NCI-H774 (cell line): ENCODE measurements at regions not wholly inside any gene's neighbourhood (a gene's known extent, or its start where the extent isn't known, plus 50 kb on each side); places are given as distances from the start of the nearest gene placed in this dataset.

Experiments
- DNase-seq: peaks from one replicate; lab custom pipeline; 2025; lab: John Stamatoyannopoulos, UW

GRCh38 chr9:120292606-120293005 is 287.4 kb downstream of the CDK5RAP2 start:
- DNase-seq = no peak

GRCh38 chr9:120291050-120291449 is 288.9 kb downstream of the CDK5RAP2 start:
- no peak for DNase-seq

DNA sequence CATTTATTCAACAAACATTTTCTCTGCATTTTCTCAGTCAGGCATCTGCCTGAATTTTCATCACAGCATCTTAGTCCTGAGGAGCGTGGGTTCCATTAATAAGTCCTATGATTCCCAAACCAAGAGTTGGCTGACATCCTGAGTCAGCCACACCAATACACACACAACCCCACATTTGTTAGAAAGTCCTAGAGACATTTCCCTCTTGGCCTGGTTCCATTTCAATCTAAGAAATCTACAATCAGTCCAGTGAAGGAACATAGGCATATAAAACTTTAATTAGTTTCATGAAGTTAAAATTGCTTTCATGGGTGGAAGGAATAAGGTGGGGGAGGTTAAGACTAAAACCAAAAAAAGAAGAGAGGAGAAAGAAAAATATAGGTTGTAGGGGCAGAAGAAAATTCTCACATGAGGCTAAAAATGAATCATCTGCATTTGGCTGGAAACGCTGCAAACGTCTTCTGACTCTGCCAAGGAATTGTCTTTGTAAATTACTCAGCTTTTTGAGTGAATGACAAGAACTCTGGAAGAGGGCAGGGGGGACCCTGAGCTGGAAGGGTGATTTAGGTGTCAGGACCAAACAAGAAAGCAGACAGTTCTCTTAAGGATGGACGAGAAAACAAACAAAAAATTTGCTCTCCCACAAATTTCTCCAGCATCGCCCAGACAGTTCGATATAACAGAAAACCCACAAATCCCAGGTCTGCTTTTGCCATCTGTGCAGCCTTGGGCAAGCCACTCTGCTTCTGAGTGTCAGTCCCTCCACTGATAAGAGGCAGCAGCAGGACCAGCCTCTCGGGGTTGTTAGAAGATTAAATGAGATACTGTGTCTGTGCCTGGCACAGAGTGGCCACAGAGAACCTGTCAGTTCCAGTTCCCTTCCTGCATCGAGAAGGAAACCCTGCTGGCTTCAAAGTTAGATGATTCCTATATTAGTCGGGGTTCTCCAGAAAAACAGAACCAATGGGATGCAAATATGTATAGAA is 289.7 kb downstream of the CDK5RAP2 start:
- DNase-seq = no peak

GRCh38 chr9:120289098-120289497 is 290.9 kb downstream of the CDK5RAP2 start:
- DNase-seq = no peak

DNA sequence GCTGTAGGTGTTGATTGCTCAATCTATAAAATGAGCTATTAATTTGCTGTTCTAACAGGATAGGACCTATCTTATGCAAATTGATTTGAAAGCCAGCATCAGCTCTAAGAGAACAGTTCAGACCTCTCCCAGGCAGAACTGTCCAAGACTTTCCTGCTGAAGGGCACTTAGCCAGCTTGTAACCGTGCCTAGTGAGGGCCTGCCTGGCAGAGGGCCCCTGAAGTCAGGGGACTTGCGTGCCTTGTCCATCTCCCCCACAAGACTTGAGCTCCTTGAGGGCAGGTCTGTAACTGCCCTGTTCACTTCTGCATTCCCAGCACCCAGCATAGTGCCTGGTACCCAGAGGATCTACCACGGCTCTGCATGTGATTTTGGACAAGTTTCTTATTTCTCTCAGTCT is 293.4 kb downstream of the CDK5RAP2 start:
- DNase-seq = no peak

- peak; percentile 69 for DNase-seq
Observed at GRCh38 chr9:120284821-120285220, 295.1 kb downstream of the CDK5RAP2 start.

DNA sequence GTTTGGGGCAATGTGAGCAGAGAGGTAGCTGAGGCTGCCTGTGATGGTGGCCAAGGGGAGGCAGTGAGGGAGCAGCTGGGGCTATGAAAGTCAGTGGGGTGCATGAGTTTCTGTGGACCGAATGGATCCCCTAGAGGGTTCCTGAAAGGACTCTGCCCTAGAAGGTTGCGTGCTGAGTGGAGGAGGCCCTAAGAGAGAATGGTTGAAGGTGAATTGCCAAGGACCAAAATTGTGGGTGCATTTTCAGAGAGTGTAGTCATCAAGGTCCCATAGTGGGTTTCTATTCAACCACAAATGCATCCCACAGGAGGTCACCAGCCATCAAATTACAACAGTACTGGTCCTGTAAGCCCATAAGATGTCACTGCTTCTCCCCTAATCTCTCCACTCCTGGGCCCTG is 298.3 kb downstream of the CDK5RAP2 start:
- DNase-seq = no peak

DNA sequence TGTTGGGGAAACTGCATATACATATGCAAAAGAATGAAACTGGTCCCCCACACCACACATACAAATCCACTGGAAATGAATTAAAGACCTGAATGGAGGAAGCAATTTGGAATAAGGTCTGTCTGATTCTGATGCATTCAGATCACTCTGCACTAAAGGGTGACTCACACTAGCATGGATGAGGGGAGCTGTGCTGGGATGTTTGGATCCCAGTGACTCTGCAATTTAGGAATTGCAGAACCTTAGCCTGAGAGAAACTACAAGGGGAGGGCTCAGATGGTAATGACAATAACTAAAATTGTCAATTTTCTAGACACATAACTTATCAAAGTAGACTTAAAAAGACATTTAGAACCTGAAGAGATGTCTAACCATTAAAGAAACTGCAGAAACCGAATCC is 312.0 kb downstream of the CDK5RAP2 start:
- DNase-seq = no peak

- DNase-seq = peak; percentile 91
Observed at GRCh38 chr9:120265791-120266190, 314.2 kb downstream of the CDK5RAP2 start.

DNA sequence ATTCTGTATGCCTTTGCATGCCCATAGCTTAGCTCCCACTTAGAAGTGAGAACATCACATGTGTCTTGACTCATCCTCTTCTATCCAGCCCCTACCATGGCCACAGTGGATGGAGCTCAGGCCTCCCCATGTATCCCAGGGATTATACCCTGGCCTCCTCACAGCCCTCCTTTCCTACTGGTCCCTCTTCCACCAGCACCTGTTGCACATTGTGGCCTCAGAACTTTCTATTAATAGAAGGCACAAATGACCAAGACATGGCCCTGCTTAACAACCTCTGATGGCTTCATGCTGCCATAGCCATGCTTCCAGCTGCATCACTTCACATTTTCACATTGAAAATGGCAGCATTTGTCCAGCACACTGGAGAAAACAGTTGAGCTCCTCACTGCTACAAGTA is 315.4 kb downstream of the CDK5RAP2 start:
- DNase-seq = no peak

GRCh38 chr9:120263836-120264235 is 316.1 kb downstream of the CDK5RAP2 start:
- DNase-seq = no peak

DNA sequence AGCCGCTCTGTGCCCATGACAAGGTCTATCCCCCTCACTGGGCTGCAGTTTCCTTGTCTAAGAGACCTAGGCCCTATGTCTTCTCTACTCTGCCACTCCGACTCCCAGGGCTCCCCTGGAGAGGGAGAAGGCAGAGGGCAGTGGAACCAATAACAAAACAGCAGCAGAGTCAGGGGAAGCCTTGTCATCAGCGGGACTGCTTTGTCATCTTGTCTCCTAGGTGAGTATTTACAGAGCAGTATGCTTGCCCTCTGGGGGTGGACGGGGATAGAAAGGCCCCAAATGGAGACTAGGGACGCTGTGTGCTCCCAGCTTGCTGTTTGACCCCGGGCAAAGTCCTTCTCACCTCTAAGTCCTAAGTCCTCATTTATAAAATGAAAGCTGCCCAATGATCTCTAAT is 318.5 kb downstream of the CDK5RAP2 start:
- DNase-seq = no peak

GRCh38 chr9:120259100-120259499 is 320.9 kb downstream of the CDK5RAP2 start:
- DNase-seq = no peak

DNA sequence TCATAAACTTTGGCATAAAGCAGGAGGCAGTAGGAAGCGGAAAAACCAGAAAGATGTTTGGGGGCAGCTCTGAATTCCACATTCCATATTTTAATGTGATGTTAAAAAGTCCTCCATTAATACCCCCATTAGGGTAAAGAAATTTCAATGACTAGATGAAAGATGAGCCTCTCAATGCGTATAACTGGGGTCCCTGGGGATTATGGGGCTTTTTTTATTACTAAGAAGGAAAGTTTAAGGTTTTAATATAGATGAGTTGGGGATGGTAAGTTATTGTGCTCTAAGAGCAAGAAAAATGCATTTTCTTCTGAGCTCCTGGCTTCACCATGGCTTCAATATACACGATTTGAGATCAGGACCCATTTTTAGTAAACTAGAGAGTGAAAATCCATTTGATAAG is 321.9 kb downstream of the CDK5RAP2 start:
- no peak for DNase-seq

DNA sequence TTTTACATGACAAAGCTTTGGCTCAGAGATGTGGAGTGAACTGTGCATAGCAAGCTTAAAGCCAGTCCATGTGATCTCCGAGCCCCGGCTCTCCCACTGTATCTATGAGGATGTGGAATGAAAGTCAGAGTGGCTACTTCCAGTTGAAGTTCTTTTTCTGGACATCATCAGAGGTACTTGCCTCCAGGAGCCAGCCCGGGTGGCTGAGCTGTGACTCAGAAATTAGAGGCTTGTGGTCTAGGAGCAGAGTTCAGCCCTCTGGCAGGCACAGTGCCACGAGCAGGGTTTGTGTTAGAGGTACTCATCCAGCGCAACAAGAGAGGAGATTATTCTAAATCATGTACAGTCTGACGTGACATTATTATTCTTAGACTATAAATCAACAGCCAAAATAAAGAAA is 322.5 kb downstream of the CDK5RAP2 start:
- no peak for DNase-seq

DNA sequence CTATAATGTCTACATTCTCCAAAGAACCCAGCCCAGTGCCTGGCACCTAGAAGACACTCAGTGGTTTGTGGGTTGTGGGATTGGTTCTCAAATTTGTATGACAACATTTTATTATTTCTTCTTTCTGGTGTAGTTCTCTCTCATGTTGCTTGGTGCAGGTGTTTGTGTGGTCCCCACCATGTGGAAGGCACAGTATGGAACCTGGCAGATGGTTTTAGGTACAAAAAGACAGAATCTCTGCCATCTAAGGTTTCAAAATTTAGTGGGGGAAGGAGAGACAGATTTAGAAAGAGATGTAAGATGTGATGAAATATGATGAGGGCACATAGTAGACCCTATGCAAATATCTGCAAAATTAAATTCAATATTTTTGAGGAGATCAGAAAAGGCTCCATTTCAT is 323.8 kb downstream of the CDK5RAP2 start:
- no peak for DNase-seq

- DNase-seq = no peak
Observed at GRCh38 chr9:120252248-120252647, 327.7 kb downstream of the CDK5RAP2 start.

GRCh38 chr9:120242116-120242811 is 337.7 kb downstream of the CDK5RAP2 start:
- no peak for DNase-seq

- DNase-seq = no peak
Observed at GRCh38 chr9:120236596-120236995, 343.4 kb downstream of the CDK5RAP2 start.

- DNase-seq = no peak
Observed at GRCh38 chr9:120235081-120235480, 344.9 kb downstream of the CDK5RAP2 start.

DNA sequence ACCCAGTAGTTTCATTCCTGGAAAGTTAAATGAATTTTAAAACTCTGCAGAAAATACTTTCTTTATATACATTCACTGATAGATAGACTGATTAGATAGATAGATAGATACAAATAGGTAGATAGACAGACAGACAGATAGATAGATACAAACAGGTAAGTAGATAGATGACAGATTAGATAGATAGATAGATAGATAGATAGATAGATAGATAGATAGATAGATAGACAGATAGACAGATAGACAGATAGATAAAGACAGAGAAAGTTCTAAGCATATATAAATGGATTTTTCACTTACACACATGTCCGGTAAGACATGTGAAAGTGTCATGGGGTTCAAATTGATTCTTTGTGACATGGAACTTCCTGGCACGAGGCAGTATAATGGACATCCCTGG is 349.7 kb downstream of the CDK5RAP2 start:
- DNase-seq = no peak

- no peak for DNase-seq
Observed at GRCh38 chr9:120221844-120222243, 358.1 kb downstream of the CDK5RAP2 start.

DNA sequence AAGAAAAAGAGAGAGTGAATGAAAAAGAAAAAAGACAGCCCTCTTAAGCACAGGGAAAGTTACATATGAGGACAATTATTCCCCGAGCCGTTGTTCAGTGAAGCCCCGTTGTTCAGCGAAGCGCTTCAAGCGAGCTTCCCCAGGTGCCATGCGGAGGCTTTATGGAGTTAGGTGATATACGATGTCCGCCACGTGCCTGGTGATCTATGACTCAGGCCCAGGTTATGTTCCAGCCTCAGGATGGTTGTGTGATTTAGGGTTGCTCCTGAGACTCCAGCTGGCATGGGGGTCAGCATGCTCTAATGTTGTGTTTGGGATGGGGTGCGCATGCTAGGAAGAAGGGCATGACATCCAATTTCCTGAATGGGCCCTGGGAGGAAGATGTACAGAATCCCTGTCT is 365.6 kb downstream of the CDK5RAP2 start:
- DNase-seq = no peak
